Chondrocyte (in vitro differentiated cells): ENCODE measurements at regions not wholly inside any gene's neighbourhood (a gene's known extent, or its start where the extent isn't known, plus 50 kb on each side); places are given as distances from the start of the nearest gene placed in this dataset.

ENCODE experiments used
- DNase-seq: peaks from one replicate; pipeline ENCODE4 v3.0.0; 2021; ENCODE audit warnings: mixed read lengths, low spot score
- H3K27ac Mint-ChIP-seq: one replicate; pipeline ENCODE4 v1.8.0; 2021; ENCODE audit warnings: mild to moderate bottlenecking, moderate library complexity, mixed read lengths; ENCODE audit not compliant: unreplicated experiment
- H3K27me3 Mint-ChIP-seq: 2 replicates; pipeline ENCODE4 v1.8.0; 2021; ENCODE audit warnings: low read depth, mixed read lengths
- H3K36me3 Mint-ChIP-seq: 2 replicates; pipeline ENCODE4 v1.8.0; 2021; ENCODE audit warnings: low read depth, mixed read lengths
- H3K4me1 Mint-ChIP-seq: 2 replicates; pipeline ENCODE4 v1.8.0; 2021; ENCODE audit warnings: low read depth, mild to moderate bottlenecking, mixed read lengths
- H3K4me3 Mint-ChIP-seq: one replicate; pipeline ENCODE4 v1.8.0; 2021; ENCODE audit warnings: mild to moderate bottlenecking, moderate library complexity, mixed read lengths; ENCODE audit not compliant: unreplicated experiment
- H3K9me3 Mint-ChIP-seq: 2 replicates; pipeline ENCODE4 v1.8.0; 2021; ENCODE audit warnings: low read depth, mixed read lengths
- TF ChIP-seq, protein P1 (sequence below): fragments of 200-600 bp; sonication (generic); IDR thresholded peaks from 2 replicates; pipeline ENCODE4 v1.5.0; 2021; ENCODE audit warnings: antibody characterized with exemption, mild to moderate bottlenecking, moderate library complexity

DNA sequence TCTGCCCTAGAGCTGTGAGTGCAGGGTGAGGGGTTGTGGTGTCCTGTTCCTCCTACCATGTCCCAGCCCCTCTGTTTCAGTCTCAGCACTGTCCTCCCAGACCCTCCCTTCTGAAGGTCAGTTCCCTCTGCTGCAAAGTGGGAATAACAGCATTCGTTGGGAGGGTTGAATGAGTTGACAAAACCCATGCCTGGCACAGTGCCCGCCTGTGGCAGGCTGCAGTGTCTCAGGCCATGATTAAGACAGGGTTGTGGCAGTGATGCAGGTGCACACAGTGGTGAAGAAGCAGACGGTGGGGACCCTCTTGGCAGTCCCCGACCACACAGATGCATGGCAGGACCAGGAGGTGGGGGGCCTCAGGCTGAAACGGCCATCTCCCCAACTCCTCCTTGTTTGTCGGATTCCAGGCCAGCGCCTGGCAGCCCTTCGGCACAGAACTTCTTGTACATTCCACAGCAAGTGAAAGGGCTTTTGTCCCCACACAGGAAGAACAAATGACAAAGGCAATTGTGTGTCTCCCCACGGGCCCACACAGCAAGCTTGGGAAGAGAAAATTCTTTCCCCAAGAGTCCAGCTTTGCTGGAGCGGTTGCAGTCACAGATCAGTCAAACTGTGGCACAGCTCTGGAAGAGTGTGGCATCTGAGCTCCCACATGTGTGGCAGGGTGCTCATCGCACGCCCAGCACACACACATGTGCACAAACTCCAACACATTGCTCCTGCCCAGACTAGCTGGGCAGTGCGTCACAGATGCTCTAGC lies 58.1 kb upstream of the EPCAM start:
- H3K27me3 Mint-ChIP-seq = no peaks in the 10 kb centered on the region
- H3K27ac Mint-ChIP-seq = peak overlapping the region; percentile 73
- H3K36me3 Mint-ChIP-seq = no peaks in the 10 kb centered on the region
- no peak for DNase-seq
- no peaks in the 10 kb centered on the region for H3K9me3 Mint-ChIP-seq
- no peak overlapping the region for H3K4me3 Mint-ChIP-seq
- TF ChIP-seq, protein P1, sequence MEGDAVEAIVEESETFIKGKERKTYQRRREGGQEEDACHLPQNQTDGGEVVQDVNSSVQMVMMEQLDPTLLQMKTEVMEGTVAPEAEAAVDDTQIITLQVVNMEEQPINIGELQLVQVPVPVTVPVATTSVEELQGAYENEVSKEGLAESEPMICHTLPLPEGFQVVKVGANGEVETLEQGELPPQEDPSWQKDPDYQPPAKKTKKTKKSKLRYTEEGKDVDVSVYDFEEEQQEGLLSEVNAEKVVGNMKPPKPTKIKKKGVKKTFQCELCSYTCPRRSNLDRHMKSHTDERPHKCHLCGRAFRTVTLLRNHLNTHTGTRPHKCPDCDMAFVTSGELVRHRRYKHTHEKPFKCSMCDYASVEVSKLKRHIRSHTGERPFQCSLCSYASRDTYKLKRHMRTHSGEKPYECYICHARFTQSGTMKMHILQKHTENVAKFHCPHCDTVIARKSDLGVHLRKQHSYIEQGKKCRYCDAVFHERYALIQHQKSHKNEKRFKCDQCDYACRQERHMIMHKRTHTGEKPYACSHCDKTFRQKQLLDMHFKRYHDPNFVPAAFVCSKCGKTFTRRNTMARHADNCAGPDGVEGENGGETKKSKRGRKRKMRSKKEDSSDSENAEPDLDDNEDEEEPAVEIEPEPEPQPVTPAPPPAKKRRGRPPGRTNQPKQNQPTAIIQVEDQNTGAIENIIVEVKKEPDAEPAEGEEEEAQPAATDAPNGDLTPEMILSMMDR = no peak
- H3K4me1 Mint-ChIP-seq = peaks cover 38% of the 10 kb centered on the region

DNA sequence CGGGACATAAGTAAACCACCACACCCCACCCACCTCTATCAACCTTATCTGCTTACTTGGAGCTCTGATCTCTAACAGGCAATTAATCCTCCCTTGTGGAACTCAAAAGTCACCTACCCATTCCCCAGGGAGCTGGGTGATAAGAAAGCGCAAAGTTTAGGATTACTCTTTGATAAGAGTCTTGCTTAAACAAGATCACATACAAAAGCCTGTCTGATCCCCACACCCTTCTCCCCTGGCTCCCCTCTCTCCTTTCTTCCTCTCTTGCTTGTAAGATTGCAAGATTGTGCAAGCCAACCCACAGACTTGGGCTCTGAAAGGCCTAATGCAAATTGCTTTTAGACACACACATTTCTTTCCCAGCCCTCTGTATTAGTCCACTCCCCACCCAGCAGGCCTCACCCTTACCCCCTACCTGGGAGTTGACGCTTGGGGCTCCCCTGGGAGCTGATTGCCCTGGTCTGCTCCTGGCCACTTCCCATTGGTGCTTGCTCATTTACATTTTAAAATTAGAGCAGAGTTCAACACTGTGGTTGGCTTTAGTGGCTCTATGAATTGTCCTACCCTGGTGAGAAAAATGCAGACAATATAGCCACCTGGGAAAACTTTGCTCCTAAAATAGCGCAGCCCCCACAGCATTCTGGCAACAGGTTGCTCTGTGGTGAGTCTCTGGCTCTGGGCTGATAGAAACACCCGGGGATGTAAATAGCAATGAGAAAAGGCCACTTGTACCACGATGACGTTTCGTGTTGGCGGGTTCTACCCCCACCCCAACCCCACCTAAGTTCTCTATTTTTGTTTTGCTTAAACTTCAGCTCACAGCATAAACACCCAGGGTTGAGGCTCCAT lies 58.9 kb upstream of the EPCAM start:
- Mint-ChIP-seq H3K27ac (peak overlapping the region; percentile 73), H3K4me1 (peaks cover 39% of the 10 kb centered on the region), H3K4me3 (no peak overlapping the region), H3K9me3 (no peaks in the 10 kb centered on the region), H3K27me3 (no peaks in the 10 kb centered on the region), H3K36me3 (no peaks in the 10 kb centered on the region)
- TF ChIP-seq, protein P1 = no peak
- no peak for DNase-seq

DNA sequence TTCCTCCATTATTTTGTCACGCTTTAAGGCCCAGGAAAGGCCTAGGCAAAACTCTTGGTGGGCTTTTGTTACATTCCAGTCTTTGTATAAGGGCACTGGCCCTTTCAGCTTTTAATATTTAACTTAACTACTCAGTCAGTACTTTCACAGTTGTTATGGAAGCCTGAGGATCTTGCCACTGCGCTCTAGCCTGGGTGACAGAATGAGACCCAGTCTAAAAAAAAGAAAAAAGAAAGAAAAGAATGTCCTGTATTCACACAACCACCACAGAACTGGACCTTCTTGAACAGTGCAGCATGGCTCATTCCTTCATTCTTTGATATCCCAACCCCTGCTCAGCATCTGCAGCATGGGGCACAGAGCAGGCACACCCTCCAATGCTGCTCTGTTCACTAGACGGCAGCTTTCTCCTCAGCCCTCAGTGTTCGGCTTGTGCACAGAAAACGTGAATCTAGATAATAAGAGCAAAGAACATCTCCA lies 59.6 kb upstream of the EPCAM start:
- TF ChIP-seq, protein P1 = no peak
- Mint-ChIP-seq H3K4me1 (peaks cover 42% of the 10 kb centered on the region), H3K4me3 (no peak overlapping the region), H3K9me3 (no peaks in the 10 kb centered on the region), H3K27ac (peak overlapping the region; percentile 73), H3K36me3 (no peaks in the 10 kb centered on the region), H3K27me3 (no peaks in the 10 kb centered on the region)
- DNase-seq = no peak

DNA sequence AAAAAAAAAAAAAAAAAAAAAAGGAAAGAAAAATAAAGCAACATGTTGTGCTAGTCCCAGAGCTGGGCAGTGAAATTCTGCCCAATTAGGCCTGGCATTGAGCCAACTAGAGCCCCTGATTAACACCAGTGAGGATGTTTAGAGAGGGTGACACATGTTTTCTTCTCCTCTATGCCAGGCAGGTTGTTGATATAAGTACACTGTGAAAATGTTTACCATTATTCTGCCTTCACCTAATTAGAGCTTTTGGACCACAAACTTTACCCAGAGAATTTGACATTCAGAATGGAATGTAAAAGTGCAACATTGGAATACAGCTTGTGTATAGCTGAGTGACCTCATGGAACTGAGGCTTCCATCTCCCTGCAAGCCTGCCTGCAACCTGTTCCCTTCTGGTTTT lies 62.0 kb upstream of the EPCAM start:
- DNase-seq = no peak
- Mint-ChIP-seq H3K27ac (peak overlapping the region; percentile 51), H3K36me3 (no peaks in the 10 kb centered on the region)

DNA sequence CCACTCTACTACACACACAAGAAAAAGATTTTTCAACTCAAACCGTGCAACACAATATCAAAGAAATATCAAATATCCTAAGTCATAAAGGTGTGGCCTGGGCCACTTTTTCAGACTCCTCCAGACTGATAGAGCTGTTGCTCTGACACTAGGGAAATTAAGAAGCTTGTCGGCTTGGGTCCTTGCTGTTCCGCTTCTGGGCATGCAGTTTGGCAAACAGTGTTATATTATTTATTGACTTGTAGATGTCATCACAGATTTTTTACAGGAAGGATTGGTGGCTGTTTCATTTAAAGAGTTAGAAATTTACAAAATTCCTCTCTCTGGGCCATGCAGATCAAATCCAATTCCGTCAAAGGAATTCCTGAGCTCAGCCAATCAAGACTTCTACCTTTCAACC lies 64.5 kb upstream of the EPCAM start:
- Mint-ChIP-seq H3K4me1 (peaks cover 35% of the 10 kb centered on the region), H3K36me3 (no peaks in the 10 kb centered on the region), H3K4me3 (no peak overlapping the region), H3K27me3 (no peaks in the 10 kb centered on the region), H3K9me3 (no peaks in the 10 kb centered on the region), H3K27ac (no peak overlapping the region)
- DNase-seq = no peak
- TF ChIP-seq, protein P1 = no peak

More for the DNA sequence above, 62.0 kb upstream of the EPCAM start:
- no peaks in the 10 kb centered on the region for H3K27me3 Mint-ChIP-seq
- H3K4me1 Mint-ChIP-seq = peaks cover 50% of the 10 kb centered on the region
- no peaks in the 10 kb centered on the region for H3K9me3 Mint-ChIP-seq
- H3K4me3 Mint-ChIP-seq = no peak overlapping the region
- TF ChIP-seq, protein P1 = no peak
